ENCODE measurements at regions not wholly inside any gene's neighbourhood (a gene's known extent, or its start where the extent isn't known, plus 50 kb on each side); places are given as distances from the start of the nearest gene placed in this dataset.

GRCh38 chr7:149584009-149584408 lies 86.4 kb upstream of the ZNF746 start:
- Histone ChIP-seq H3K79me2 (ENCODE audit: insufficient read depth, low read length) (no peaks in the 10 kb centered on the region), H3K36me3 (replicated peaks in 1 of 2; ENCODE audit: control insufficient read depth in 1 of 2, insufficient read depth in 2 of 2, low read length in 2 of 2) (peaks cover 7 to 77% of the 10 kb centered on the region in 2 experiments), H2AFZ (ENCODE audit: low read length) (no peak overlapping the region), H3K9ac (ENCODE audit: insufficient read depth, low read depth, low read length) (no peak overlapping the region), H3K27me3 (ENCODE audit: control insufficient read depth in 1 of 2, insufficient read depth in 2 of 2, low read length in 2 of 2) (no peaks in the 10 kb centered on the region), H3K4me3 (replicated peaks in 1 of 3; ENCODE audit: insufficient read depth in 1 of 3, low read depth in 2 of 3, low read length in 3 of 3) (no peak overlapping the region), H3K4me1 (ENCODE audit: insufficient read depth, low read length) (no peaks in the 10 kb centered on the region), H3K4me2 (ENCODE audit: low read depth, low read length) (no peak overlapping the region), H4K20me1 (ENCODE audit: insufficient read depth, low read length) (no peaks in the 10 kb centered on the region), H3K27ac (ENCODE audit: extremely low read length, insufficient read depth, low read length) (no peak overlapping the region), H3K9me3 (ENCODE audit: low read length) (peaks cover 16% of the 10 kb centered on the region; the same call in 1 of the 2 replicates)
- ChIA-PET CTCF (ENCODE audit: low intra/inter-chr PET ratio, low total read pairs) (no interaction called here), POLR2A (no interaction called here)
- no peak for DNase-seq (ENCODE audit: low spot score)
- WGBS (ENCODE audit: low lambda C conversion rate): 99% methylated on average over 2 of the region's 2 CpGs
- no peak for FAIRE-seq
- TF ChIP-seq ATF2 (CRISPR knock-in tag; IDR thresholded peaks at IDR 0.05) (no peak), NFYB (CRISPR knock-in tag; IDR thresholded peaks at IDR 0.05) (no peak), HMGXB3 (CRISPR knock-in tag; IDR thresholded peaks at IDR 0.05; ENCODE audit: borderline replicate concordance) (no peak), GLI4 (CRISPR knock-in tag; IDR thresholded peaks at IDR 0.05; ENCODE audit: borderline replicate concordance) (no peak), GMEB1 (CRISPR knock-in tag; IDR thresholded peaks at IDR 0.05; ENCODE audit: borderline replicate concordance) (no peak), THAP7 (CRISPR knock-in tag; IDR thresholded peaks at IDR 0.05) (no peak), KAT8 (CRISPR knock-in tag; IDR thresholded peaks at IDR 0.05) (no peak)
- intact Hi-C loops (cut with micrococcal nuclease; ENCODE audit: unreplicated experiment) (no loop called here), in situ Hi-C loops (cut with HindIII; ENCODE audit: extremely low pct_ligation_motif_present, low pct_unique_long_range_greater_than_20kb) (no loop called here)
- no peak for ATAC-seq
- no TSS peak for BruUV-seq (replicated peaks)

Data from HepG2 (cell line).